HG02938 (cell line): ENCODE measurements at regions not wholly inside any gene's neighbourhood (a gene's known extent, or its start where the extent isn't known, plus 50 kb on each side); places are given as distances from the start of the nearest gene placed in this dataset.
"Not testable (repeated sequence)": the region's sequence is repeated elsewhere in the genome, so short reads cannot be mapped to it uniquely, and the experiment has no call there.

ENCODE experiments used
- ATAC-seq: cut with Tn5 transposase; IDR thresholded peaks from one replicate; pipeline ENCODE4 v1.9.1; 2021; ENCODE audit warnings: mild to moderate bottlenecking, moderate library complexity; ENCODE audit not compliant: unreplicated experiment

DNA sequence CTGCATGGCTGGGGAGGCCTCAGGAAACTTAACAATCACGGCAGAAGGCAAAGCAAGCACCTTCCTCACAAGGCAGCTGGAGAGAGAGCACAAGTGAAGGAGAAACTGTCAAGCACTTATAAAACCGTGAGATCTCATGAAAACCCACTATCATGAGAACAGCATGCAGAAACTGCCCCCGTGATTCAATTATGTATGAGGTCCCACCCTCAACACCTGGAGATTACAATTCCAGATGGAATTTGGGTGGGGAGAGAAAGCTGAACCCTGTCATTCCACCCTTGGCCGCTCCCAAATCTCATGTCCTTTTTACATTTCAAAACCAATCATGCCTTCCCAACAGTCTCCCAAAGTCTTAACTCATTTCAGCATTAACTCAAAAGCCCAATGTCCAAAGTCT lies 107.2 kb upstream of the ECI2 start:
- ATAC-seq: no peak

DNA sequence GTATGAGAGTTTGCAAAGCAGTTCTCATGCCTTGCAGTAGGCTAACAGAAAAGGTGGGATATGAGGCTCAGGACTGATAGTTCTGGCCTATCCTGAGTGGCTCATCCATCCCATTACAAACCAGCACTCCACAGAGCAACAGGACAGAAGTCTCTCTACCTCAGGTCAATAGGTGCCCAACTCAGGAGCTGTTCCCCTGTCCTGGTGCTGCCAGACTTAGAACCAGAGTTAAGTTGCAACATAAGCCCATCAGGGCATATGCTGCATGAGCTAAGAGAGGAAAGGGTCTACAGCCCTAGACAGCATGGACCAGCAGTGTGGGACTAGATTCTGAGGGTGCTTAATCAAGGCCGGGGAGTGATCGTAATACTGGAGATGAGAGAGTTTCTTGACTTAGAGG lies 104.8 kb upstream of the ECI2 start:
- no peak for ATAC-seq

DNA sequence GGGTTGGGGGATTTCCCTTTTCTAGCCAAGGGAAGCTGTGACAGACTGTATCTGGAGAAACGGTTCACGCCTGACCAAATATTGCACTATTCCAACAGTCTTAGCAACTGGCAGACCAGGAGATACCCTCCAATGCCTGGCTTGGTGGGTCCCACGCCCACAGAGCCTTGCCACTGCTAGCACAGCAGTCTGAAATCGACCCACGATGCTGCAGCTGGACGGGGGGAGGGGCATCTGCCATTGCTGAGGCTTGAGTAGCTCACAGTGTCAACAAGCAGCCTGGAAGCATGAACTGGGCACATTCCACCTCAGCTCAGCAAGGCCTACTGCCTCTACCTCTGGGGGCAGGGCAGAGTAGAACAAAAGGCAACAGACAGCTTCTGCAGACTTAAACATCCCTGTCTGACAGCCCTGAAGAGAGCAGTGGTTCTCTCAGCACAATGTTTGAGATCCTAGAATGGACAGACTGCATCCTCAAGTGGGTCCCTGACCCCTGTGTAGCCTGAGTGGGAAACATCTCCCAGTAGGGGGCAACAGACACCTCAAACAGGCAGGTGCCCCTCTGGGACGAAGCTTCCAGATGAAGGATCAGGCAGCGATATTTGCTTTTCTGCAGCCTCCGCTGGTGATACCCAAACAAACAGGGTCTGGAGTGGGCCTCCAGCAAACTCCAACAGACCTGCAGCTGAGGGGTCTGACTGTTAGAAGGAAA lies 89.9 kb upstream of the ECI2 start:
- ATAC-seq: no peak

DNA sequence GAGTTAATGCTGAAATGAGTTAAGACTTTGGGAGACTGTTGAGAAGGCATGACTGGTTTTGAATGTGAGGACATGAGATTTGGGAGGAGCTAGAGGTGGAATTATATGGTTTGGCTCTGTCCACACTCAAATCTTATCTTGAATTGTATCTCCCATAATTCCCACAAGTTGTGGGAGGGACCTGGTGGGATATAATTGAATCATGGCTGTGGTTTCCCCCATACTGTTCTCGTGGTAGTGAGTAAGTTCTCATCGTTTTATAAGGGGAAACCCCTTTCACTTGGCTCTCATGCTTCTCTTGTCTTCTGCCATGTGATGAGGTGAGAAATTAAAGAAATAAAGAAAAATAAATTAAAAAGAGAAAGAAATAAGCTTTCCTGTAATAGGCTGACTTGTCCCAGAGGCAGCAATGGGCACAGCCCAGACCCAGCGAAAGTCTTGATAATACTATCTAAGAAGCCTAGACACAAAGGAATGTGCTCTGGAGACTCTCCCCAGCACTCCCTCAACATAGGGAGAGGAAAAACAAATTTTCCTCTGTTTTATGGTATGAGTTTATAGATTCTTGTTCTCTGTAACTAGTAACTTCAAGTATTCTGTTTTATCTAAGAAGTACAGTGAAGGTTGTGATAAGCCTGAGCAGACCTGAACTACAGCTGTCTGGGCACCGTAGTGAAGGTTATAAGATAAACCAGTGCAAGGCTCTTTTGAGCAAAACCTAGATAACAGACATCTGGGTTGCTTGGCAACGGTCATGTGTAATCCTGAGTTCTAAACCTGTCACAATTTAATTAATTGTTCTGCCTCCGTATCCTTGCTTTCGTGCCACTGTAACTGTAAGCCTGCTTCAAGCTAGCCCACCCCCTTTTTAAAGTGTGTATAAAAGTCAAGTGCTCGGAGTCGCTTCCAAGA lies 88.9 kb upstream of the ECI2 start:
- no peak for ATAC-seq

DNA sequence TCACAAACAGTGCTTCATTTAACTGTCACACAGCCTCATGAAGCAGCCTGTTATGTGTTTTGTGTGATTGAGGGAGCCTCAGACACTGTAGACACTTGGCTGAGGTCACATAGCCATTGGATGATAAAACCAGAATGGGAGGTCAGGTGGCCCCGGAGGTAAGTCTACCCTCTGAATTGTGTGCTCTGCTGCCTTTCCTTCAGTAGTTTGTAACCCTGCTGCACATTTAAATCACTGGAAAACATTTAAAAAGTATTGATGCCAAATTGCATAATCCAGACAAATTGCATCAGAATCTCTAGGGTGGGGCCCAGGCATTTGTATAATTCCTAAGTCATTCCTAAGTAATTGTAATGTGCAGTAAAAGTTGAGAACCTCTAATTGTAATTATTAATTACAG lies 85.2 kb upstream of the ECI2 start:
- no peak for ATAC-seq

DNA sequence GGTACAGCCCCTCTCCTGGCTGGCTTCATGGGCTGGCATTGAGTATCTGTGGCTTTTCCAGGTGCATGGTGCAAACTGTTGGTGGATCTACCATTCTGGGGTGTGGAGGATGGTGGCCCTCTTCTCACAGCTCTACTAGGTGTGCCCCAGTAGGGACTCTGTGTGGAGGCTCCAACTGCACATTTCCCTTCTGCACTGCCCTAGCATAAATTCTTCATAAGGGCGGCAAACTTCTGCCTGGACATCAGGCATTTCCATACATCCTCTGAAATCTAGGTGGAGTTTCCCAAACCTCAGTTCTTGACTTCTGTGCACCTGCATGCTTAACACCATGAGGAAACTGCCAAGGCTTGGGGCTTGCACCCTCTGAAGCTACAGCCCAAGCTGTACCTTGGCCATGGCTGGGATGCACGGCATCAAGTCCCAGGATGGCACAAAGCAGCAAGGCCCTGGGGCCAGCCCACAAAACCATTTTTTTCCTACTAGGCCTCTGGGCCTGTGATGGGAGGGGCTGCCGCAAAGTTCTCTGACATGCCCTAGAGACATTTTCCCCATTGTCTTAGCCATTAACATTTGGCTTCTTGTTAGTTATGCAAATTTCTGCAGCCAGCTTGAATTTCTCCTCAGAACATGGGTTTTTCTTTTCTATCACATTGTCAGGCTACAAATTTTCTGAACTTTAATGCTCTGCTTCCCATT lies 83.4 kb upstream of the ECI2 start:
- ATAC-seq: not testable (repeated sequence)

DNA sequence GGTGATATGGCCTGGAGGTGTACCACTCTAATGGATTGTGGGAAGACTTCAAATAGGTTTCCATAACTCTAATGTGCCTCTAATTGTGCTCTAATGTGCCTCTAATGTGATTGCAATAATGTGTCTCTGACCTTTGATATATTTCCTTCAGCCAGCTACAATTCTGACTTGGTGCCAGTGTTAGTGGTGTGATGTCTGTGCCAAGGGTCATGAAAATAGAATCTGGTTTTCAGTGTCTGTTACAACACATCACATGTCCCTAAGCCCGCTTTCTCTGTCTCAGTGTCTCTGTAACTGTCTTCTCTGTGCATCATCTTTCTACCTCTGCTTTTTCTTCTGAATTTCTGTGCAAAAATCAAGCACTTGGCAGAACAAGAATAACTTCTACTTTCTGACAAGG lies 77.2 kb upstream of the ECI2 start:
- no peak for ATAC-seq

DNA sequence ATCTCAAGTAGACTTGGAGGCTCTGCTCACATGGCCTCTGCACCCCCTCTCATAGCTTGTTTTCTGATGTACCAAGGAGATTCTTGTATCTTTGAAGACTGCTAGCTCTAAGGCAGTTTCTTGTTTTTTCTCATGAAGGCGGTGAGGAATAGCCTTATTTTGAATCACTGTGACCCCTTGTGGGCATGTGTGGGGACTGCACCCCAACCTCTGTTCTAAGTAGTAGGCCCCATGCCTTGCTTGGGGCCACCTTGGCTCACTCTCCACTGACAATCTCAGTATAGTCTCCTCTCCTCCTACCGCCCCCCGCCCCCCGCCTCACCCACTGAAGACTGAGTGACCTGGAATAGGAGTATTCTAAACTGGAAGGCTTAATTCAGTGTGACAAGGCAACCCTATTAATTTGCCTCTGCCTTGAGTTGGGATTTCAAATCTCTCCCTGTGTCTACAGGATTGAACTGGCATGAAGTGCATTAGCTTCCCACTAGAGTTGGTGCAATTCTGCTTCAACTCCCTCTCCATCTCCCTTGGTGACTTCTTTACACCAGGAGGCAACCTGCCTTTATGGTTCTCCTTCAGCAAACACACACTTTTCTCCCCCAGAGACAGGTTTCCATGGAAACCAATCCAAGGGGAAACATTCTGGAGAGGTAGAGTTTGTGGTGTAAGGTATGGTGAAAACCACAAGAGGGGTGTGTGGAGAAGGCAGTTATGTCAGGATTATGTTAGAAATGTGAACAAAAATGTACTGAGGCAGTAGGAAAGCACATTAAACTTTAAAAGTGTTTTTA lies 75.4 kb upstream of the ECI2 start:
- peak; percentile 79 for ATAC-seq

DNA sequence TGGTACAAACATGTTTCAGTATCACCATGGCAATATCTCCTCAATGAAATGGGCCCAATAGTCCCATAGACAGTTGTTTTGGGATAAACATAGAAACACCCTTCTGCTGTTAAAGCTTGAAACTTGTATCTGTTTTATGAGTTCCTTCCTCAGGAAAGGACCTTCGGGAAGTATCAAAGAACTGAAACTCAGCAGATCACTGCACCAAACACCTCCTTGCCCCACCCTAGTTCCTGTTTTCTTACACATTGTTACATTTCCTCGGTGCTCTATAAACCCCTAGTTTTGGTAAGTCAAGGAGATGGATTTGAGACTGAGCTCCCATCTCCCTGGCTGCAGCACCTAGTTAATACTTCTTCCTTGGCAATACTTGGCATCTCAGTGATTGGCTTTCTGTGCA lies 73.8 kb upstream of the ECI2 start:
- no peak for ATAC-seq

DNA sequence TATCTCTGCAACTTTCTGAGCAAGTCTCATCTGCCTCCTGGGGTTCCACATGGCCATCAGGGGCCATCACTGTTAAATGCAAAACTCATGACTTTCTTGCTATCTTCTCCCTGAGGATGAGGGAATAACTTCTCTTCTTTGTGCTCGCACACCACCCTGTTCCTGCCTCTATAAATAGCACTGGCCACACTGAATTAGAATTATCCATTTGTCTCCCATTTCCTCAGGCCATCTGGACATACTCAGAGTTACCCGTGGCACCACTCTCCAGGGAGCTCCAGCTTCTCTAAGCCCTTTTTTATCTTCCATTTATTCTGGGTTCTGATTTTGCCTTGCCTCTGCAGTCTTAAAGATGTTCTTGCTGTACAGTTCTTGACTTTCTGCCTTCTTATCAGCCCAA lies 72.8 kb upstream of the ECI2 start:
- ATAC-seq: no peak

DNA sequence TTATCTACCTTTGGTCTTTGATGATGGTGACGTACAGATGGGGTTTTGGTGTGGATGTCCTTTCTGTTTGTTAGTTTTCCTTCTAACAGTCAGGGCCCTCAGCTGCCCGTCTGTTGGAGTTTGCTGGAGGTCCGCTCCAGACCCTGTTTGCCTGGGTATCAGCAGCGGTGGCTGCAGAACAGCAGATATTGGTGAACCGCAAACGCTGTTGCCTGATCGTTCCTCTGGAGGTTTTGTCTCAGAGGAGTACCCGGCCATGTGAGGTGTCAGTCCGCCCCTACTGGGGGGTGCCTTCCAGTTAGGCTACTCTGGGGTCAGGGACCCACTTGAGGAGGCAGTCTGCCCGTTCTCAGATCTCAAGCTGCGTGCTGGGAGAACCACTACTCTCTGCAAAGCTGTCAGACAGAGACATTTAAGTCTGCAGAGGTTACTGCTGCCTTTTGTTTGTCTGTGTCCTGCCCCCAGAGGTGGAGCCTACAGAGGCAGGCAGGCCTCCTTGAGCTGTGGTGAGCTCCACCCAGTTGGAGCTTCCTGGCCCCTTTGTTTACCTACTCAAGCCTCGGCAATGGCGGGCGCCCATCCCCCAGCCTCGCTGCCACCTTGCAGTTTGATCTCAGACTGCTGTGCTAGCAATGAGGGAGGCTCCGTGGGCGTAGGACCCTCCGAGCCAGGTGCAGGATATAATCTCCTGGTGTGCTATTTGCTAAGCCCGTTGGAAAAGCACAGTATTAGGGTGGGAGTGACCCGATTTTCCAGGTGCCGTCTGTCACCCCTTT lies 68.5 kb upstream of the ECI2 start:
- ATAC-seq: not testable (repeated sequence)

DNA sequence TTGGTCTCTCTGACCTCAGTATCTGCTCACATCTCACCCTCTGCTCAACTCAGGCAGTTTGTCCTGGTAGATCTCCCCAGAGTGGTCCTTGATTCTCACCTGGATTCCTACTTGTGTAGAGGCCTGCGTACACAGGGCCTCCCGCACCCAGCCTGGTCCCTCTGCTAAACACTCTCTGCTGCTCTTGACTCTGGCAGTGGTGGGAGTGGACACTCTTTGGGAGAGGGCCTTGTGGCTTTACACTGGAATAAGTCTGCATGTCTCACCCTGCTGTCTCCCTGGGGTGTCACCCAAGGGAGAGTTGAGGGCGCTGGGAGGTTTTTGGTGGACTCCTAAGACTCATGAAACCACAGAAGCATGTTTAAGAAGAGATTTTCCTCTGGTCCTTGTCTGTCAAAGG lies 57.3 kb upstream of the ECI2 start:
- no peak for ATAC-seq

DNA sequence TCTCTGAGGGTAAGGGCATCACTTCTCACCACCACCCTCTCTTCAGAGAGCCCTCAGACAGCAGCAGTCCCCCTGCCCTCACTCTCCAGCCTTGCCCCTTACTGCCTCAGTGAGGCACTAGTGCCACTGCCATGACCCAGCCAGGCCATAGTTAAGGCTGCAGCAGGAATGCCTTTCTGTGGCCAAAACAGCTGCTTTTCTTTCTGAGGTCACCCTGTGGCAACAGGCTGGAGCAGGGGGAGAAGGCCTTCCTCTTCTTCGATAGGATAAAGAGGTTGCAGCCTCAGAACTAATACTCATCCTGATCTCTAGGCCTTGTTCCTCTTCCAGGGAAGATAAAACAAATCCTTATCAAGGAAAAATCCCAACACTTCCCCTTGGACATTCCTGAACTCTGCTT lies 56.8 kb upstream of the ECI2 start:
- ATAC-seq: no peak

DNA sequence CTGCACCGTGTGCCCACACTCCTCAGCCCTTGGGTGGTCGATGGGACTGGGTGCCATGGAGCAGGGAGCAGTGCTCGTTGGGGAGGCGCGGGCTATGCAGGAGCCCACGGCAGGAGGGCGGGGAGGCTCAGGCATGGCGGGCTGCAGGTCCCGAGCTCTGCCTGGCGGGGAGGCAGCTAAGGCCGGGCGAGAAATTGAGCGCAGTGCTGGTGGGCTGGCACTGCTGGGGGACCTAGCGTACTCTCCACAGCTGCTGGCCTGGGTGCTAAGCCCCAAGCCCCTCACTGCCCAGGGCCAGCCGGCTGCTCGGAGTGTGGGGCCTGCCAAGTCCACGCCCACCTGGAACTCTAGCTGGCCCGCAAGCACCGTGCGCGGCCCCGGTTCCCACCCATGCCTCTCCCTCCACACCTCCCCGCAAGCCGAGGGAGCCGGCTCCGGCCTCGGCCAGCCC lies 55.9 kb upstream of the ECI2 start:
- no peak for ATAC-seq

DNA sequence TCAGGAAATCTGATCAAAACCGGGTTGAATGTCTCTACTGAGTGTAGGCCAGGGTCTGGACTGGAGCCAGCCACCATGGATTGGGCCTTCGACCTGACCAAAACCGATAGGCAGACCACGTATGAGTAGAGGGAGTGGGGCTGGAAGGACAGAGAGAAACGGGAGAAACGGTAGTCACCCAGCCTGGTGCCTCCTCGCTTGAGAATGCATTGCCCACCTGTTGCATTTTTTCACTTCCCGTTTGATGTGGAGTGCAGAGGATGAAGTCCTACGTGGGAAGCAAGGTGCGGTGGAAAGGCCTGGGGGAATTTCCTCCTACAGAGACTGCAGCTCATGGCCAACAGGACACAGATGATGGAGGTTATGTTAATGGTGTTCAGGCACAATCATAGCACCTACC lies 53.9 kb upstream of the ECI2 start:
- ATAC-seq: no peak

DNA sequence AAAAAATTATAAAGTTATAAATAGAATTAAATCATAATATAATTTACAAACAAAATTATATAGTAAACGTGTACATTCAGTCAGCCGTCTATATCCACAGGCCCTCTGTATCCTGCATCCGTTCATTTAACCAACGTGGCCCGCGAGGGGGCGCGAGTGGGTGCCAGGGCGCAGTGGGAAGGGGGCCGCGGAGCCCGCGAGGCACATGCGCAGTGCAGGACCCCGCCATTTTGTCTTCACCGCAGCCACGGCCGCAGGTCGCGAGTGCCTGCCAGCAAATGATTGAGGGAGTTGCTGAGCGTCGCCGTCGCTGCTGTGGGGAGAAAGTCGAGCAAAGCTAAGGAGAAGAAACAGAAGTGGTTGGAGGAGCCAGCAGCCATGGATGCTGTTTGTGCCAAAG lies 53.4 kb upstream of the ECI2 start:
- no peak for ATAC-seq

DNA sequence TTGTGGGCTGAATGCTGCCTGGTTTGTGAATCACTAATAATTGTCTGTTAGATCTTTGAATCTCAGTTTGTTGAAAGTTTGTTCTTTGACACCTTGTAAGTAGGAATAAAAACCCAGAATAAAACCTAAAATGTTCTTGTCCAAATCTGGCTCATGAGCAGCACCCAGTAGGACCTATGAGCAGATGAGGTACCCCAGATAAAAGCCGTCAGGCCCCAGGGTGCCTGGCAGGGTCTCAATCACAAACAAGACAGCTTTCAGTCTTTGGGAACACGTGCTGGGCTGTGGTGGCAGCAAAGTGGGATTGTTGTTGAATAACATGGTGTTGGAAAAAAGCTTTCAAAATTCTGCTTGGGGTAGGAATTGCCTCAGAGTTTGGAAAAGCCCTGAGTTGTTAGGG lies 52.1 kb upstream of the ECI2 start:
- no peak for ATAC-seq

DNA sequence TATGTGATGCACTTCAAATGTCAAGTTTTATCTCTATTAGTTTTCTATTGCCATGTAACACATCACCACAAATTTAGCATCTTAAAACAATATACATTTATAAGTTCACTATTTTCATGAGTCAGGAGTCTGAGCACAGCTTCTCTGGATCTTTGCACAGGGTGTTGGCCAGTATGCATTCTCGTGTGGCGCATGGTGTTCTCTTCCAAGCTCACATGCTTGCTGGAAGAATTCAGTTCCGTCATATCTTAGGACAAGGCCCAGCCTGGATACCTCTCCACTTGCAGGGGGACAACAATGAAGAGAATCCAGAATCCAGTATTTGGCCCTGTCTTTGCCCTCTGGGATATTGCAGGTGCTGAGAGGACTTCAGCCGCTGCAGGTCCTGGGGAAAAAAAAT lies 51.0 kb upstream of the ECI2 start:
- no peak for ATAC-seq

DNA sequence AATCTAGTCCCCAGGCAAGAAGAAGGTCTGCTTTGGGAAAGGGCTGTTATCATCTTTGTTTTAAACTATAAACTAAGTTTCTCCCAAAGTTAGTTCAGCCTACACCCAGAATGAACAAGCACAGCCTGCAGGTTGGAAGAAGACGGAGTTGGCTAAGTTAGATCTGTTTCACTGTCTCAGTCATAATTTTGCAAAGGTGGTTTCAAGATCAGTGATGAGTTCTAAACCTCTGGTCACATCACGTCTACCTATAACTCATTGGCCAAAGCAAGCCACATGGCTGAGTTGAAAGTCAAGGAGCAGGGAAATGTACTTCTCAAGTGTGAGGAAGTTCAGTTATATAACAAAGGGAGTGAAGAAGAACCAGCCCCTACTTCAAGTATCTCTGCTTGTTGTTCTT lies 50.5 kb upstream of the ECI2 start:
- ATAC-seq: no peak

DNA sequence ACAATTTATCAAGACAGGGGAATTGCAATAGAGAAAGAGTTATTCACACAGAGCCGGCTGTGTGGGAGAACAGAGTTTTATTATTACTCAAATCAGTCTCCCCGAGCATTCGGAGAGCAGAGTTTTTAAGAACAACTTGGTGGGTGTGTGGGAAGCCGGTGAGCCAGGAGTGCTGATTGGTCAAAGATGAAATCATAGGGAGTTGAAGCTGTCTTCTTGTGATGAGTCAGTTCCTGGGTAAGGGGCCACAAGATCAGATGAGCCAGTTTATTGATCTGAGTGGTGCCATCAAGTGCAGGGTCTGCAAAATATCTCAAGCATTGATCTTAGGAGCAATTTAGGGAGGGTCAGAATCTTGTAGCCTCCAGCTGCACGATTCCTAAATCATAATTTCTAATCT lies 50.0 kb upstream of the ECI2 start:
- no peak for ATAC-seq
